PC-3 (cell line): ENCODE measurements at regions not wholly inside any gene's neighbourhood (a gene's known extent, or its start where the extent isn't known, plus 50 kb on each side); places are given as distances from the start of the nearest gene placed in this dataset.
A peak's percentile ranks its signal among the peaks of the same experiment; 100 is the strongest.

Experiments
- ATAC-seq: fragments of 200-7000 bp; cut with Tn5 transposase; 2 replicates; pipeline ENCODE4 v1.9.1; 2020; ENCODE audit warnings: mild to moderate bottlenecking, moderate library complexity
- BruUV-seq: library from RNA; stranded (reverse); fragments of 400-500 nt; replicated peaks from 2 replicates; lab custom pipeline; 2021; lab: Mats Ljungman, UMichigan
- CTCF ChIA-PET: fragments of 300-600 bp; sonication (Branson Sonifier 250); formaldehyde crosslinking; loops from one replicate; lab custom pipeline; 2022; ENCODE audit warnings: antibody characterized with exemption; lab: Charles Lee
- POLR2A ChIA-PET: fragments of 300-600 bp; sonication (Branson Sonifier 250); formaldehyde crosslinking; loops from one replicate; lab custom pipeline; 2022; ENCODE audit warnings: antibody characterized with exemption; ENCODE audit not compliant: unreplicated experiment; lab: Charles Lee
- DNase-seq: peaks from one replicate; pipeline ENCODE4 v3.0.0-alpha.2; 2015
- H2AFZ ChIP-seq: fragments of 300-600 bp; sonication (generic); 2 replicates; pipeline ENCODE4 v1.6.0; 2016; ENCODE audit warnings: antibody characterized with exemption, low read length
- H3F3A ChIP-seq: fragments of 300-600 bp; sonication (generic); one replicate; pipeline ENCODE4 v1.6.0; 2017; ENCODE audit warnings: antibody characterized with exemption, low read length, control low read depth, mild to moderate bottlenecking; ENCODE audit not compliant: unreplicated experiment
- H3K27ac ChIP-seq: fragments of 300-600 bp; sonication (generic); 2 replicates; pipeline ENCODE4 v1.5.1; 2016; ENCODE audit warnings: mild to moderate bottlenecking, low read length
- H3K27me3 ChIP-seq: fragments of 300-600 bp; sonication (generic); 2 replicates; pipeline ENCODE4 v1.6.1; 2016; ENCODE audit warnings: low read length, mixed read lengths
- H3K36me3 ChIP-seq: fragments of 300-600 bp; sonication (generic); 2 replicates; pipeline ENCODE4 v1.6.1; 2016; ENCODE audit warnings: low read depth, mixed run types, low read length, mixed read lengths
- H3K4me1 ChIP-seq: fragments of 300-600 bp; sonication (generic); 2 replicates; pipeline ENCODE4 v1.5.1; 2016; ENCODE audit warnings: low read length; ENCODE audit not compliant: insufficient read depth
- H3K4me2 ChIP-seq: fragments of 300-600 bp; sonication (generic); 2 replicates; pipeline ENCODE4 v1.6.0; 2016; ENCODE audit warnings: low read length
- H3K4me3 ChIP-seq: fragments of 300-600 bp; sonication (generic); 2 replicates; pipeline ENCODE4 v1.5.1; 2016; ENCODE audit warnings: mild to moderate bottlenecking, low read length, mixed read lengths
- H3K79me2 ChIP-seq: fragments of 300-600 bp; sonication (generic); 2 replicates; pipeline ENCODE4 v1.6.1; 2017; ENCODE audit warnings: low read length, mixed read lengths
- H3K9ac ChIP-seq: fragments of 300-600 bp; sonication (generic); 2 replicates; pipeline ENCODE4 v1.6.0; 2016; ENCODE audit warnings: mild to moderate bottlenecking, low read length
- H3K9me2 ChIP-seq: fragments of 300-600 bp; sonication (generic); replicated peaks from 2 replicates; pipeline ENCODE4 v1.6.1; 2016; ENCODE audit warnings: mixed run types, low read length, mixed read lengths
- H3K9me3 ChIP-seq: fragments of 300-600 bp; sonication (generic); 2 replicates; pipeline ENCODE4 v1.6.1; 2016; ENCODE audit warnings: low read length, mixed read lengths
- H4K20me1 ChIP-seq: fragments of 300-600 bp; sonication (generic); 2 replicates; pipeline ENCODE4 v1.6.1; 2016; ENCODE audit warnings: low read length, mixed read lengths
- CTCF ChIP-seq: fragments of 300-600 bp; sonication (generic); conservative IDR thresholded peaks from 2 replicates; pipeline ENCODE4 v1.5.1; 2017; ENCODE audit warnings: antibody characterized with exemption, low read depth, mild to moderate bottlenecking, low read length
- EZH2 ChIP-seq: fragments of 300-600 bp; sonication (generic); IDR thresholded peaks from one replicate; pipeline ENCODE4 v1.6.1; 2017; ENCODE audit warnings: antibody characterized with exemption, mild to moderate bottlenecking, low read length; ENCODE audit not compliant: unreplicated experiment
- EZH2phosphoT487 ChIP-seq: fragments of 300-600 bp; sonication (generic); IDR thresholded peaks from 2 replicates; pipeline ENCODE4 v1.6.1; 2018; ENCODE audit warnings: mild to moderate bottlenecking, antibody characterized with exemption, low read length, borderline replicate concordance
- intact Hi-C: fragments of 100-400 bp; cut with micrococcal nuclease; formaldehyde crosslinking; loops from 2 replicates; pipeline ENCODE4 v1.9.0; 2023

- Histone ChIP-seq H3K4me1 (no peaks in the 10 kb centered on the region), H2AFZ (no peak overlapping the region), H3K4me2 (no peak overlapping the region), H3K27me3 (peaks cover 7% of the 10 kb centered on the region), H3F3A (no peaks in the 10 kb centered on the region), H3K4me3 (no peak overlapping the region), H3K9me2 (no peaks in the 10 kb centered on the region), H3K27ac (no peak overlapping the region), H3K36me3 (no peaks in the 10 kb centered on the region), H3K9me3 (no peaks in the 10 kb centered on the region), H3K79me2 (no peaks in the 10 kb centered on the region), H4K20me1 (no peaks in the 10 kb centered on the region), H3K9ac (no peak overlapping the region)
- no peak for TF ChIP-seq EZH2phosphoT487
- TF ChIP-seq CTCF: no peak
- no peak for TF ChIP-seq EZH2
- no TSS peak for BruUV-seq
- intact Hi-C loops: no loop called here
- ChIA-PET POLR2A (no interaction called here), CTCF (no interaction called here)
- DNase-seq (no peak), ATAC-seq (no peak)
These were observed 144.1 kb downstream of the CD8B2 start for GRCh38 chr2:106631281-106631680.

- no peaks in the 10 kb centered on the region for H4K20me1 ChIP-seq
- no peaks in the 10 kb centered on the region for H3K9me3 ChIP-seq
- intact Hi-C loops: no loop called here
- no peaks in the 10 kb centered on the region for H3K36me3 ChIP-seq
- H3K79me2 ChIP-seq: no peaks in the 10 kb centered on the region
- no peak overlapping the region for H3K9ac ChIP-seq
- H3F3A ChIP-seq: no peaks in the 10 kb centered on the region
- TF ChIP-seq EZH2 (no peak), EZH2phosphoT487 (no peak), CTCF (peak; percentile 69)
- no peak overlapping the region for H3K4me2 ChIP-seq
- no peaks in the 10 kb centered on the region for H3K9me2 ChIP-seq
- peaks cover 28% of the 10 kb centered on the region for H3K27me3 ChIP-seq
- ATAC-seq (peak; percentile 42), DNase-seq (peak; percentile 53)
- BruUV-seq: no TSS peak
- H3K4me3 ChIP-seq: no peak overlapping the region
- no peak overlapping the region for H2AFZ ChIP-seq
- no peaks in the 10 kb centered on the region for H3K4me1 ChIP-seq
- no peak overlapping the region for H3K27ac ChIP-seq
- POLR2A ChIA-PET: no interaction called here
- CTCF ChIA-PET: interaction anchor here (0.5 to 0.7 kb wide), 2 partner anchors 38 to 445 kb away, joined by 3 to 4 read pairs; no protein-coding TSS in a partner anchor
These were observed 150.9 kb downstream of the CD8B2 start for GRCh38 chr2:106638043-106638442.

GRCh38 chr2:106638580-106638979 lies 151.4 kb downstream of the CD8B2 start:
- Histone ChIP-seq H3K27me3 (peaks cover 28% of the 10 kb centered on the region), H3K4me2 (no peak overlapping the region), H3K27ac (no peak overlapping the region), H3K9me3 (no peaks in the 10 kb centered on the region), H3K4me1 (no peaks in the 10 kb centered on the region), H4K20me1 (no peaks in the 10 kb centered on the region), H3K9ac (no peak overlapping the region), H3K4me3 (no peak overlapping the region), H2AFZ (no peak overlapping the region), H3F3A (no peaks in the 10 kb centered on the region), H3K9me2 (no peaks in the 10 kb centered on the region), H3K79me2 (no peaks in the 10 kb centered on the region), H3K36me3 (no peaks in the 10 kb centered on the region)
- TF ChIP-seq EZH2phosphoT487: no peak
- TF ChIP-seq CTCF: no peak
- no peak for TF ChIP-seq EZH2
- BruUV-seq: no TSS peak
- ATAC-seq: no peak
- intact Hi-C loops: no loop called here
- CTCF ChIA-PET: interaction anchor here (0.5 to 0.7 kb wide), 2 partner anchors 37 to 444 kb away, joined by 3 to 4 read pairs; no protein-coding TSS in a partner anchor
- POLR2A ChIA-PET: interaction anchor here (0.7 kb wide), 1 partner anchor 1810 kb away, joined by 9 read pairs; the partner anchor contains the start of gene GCC2
- DNase-seq: no peak
